ENCODE measurements at regions not wholly inside any gene's neighbourhood (a gene's known extent, or its start where the extent isn't known, plus 50 kb on each side); places are given as distances from the start of the nearest gene placed in this dataset.

DNA sequence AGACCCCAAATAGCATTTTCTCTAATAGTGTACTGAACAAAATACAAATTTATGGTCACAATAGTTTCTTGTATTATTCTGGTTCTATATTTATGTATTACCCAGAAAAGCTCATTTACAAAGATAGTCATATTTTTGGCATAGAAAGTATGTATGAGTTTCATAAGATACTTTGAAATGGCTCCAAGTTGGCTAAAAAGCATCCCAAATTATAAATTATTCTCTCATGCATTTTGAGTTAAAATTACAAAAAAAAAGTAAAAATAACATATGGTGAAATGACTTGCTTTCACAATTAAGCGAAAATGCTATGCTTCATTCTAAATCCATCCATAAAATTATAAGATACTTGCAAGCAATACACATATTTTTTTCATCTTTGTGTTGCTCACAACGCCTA lies 530.7 kb downstream of the ZNF804A start:
- no peak for DNase-seq
- H3K27me3 Mint-ChIP-seq (ENCODE audit: low read depth), result no peaks in the 10 kb centered on the region
- no peak for ATAC-seq
- no peaks in the 10 kb centered on the region for H3K4me1 Mint-ChIP-seq (ENCODE audit: low read depth)
- H3K9me3 Mint-ChIP-seq, result no peaks in the 10 kb centered on the region
- no peaks in the 10 kb centered on the region for H3K36me3 Mint-ChIP-seq (ENCODE audit: insufficient read depth)
- no peak overlapping the region for H3K4me3 Mint-ChIP-seq

GRCh38 chr2:185130685-185131084 lies 532.4 kb downstream of the ZNF804A start:
- DNase-seq (no peak), ATAC-seq (no peak)
- H3K4me3 Mint-ChIP-seq, result no peak overlapping the region
- H3K9me3 Mint-ChIP-seq, result peaks cover 4% of the 10 kb centered on the region
- no peaks in the 10 kb centered on the region for H3K36me3 Mint-ChIP-seq (ENCODE audit: insufficient read depth)
- no peaks in the 10 kb centered on the region for H3K27me3 Mint-ChIP-seq (ENCODE audit: low read depth)
- no peaks in the 10 kb centered on the region for H3K4me1 Mint-ChIP-seq (ENCODE audit: low read depth)

GRCh38 chr2:185132501-185133041 lies 534.2 kb downstream of the ZNF804A start:
- H3K27me3 Mint-ChIP-seq (ENCODE audit: low read depth), result no peaks in the 10 kb centered on the region

DNA sequence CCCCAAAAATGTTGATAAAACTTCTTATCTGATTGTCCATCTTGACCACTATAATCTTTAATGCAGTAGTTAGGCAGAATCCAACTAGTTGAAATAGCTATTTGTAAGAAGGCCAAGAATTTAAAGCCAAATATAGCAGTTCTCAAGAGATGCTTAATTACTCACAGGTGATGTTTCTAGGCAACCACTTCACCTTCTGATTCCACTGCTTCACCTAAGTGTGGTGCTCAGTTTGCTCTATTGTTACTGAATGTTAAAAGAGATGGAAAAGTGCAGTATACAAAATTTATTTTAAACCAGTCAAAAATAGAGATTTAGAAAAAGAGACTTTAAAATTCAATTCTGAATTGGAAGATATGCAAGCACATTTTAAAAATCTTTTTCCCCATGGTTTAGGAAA lies 539.4 kb downstream of the ZNF804A start:
- no peaks in the 10 kb centered on the region for H3K27me3 Mint-ChIP-seq (ENCODE audit: low read depth)
- H3K9me3 Mint-ChIP-seq, result peaks cover 9% of the 10 kb centered on the region
- no peaks in the 10 kb centered on the region for H3K36me3 Mint-ChIP-seq (ENCODE audit: insufficient read depth)
- H3K4me3 Mint-ChIP-seq, result no peak overlapping the region
- H3K4me1 Mint-ChIP-seq (ENCODE audit: low read depth), result no peaks in the 10 kb centered on the region
- DNase-seq (no peak), ATAC-seq (no peak)

More at GRCh38 chr2:185132501-185133041, 534.2 kb downstream of the ZNF804A start:
- DNase-seq (no peak), ATAC-seq (no peak)
- Mint-ChIP-seq H3K4me3 (no peak overlapping the region), H3K36me3 (ENCODE audit: insufficient read depth) (no peaks in the 10 kb centered on the region), H3K9me3 (peaks cover 4% of the 10 kb centered on the region), H3K4me1 (ENCODE audit: low read depth) (no peaks in the 10 kb centered on the region)

DNA sequence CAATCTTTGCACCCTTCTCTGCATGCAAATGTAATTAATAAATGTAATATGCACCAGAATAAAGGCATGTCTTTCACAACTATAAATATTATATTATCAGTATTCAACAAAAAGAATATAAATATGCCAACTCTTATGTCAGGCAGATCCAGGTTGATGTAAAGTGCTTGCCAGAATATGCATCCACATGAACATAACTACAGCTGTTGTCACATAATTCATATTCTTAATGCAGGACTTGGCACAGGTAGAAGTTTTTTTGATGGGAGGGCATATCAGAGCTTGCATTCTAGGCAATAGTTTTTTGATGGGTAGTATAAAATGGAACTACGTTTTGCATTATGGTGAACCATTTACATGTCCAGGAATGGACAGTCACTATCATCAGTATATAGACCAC lies 544.3 kb downstream of the ZNF804A start:
- DNase-seq (no peak), ATAC-seq (no peak)
- no peaks in the 10 kb centered on the region for H3K27me3 Mint-ChIP-seq (ENCODE audit: low read depth)
- H3K36me3 Mint-ChIP-seq (ENCODE audit: insufficient read depth), result no peaks in the 10 kb centered on the region
- no peaks in the 10 kb centered on the region for H3K4me1 Mint-ChIP-seq (ENCODE audit: low read depth)
- no peak overlapping the region for H3K4me3 Mint-ChIP-seq
- peaks cover 5% of the 10 kb centered on the region for H3K9me3 Mint-ChIP-seq

GRCh38 chr2:185144159-185144919 lies 546.0 kb downstream of the ZNF804A start:
- H3K4me3 Mint-ChIP-seq, result no peak overlapping the region
- no peaks in the 10 kb centered on the region for H3K4me1 Mint-ChIP-seq (ENCODE audit: low read depth)
- peaks cover 5% of the 10 kb centered on the region for H3K9me3 Mint-ChIP-seq
- no peaks in the 10 kb centered on the region for H3K36me3 Mint-ChIP-seq (ENCODE audit: insufficient read depth)
- no peak for DNase-seq
- no peak for ATAC-seq
- no peaks in the 10 kb centered on the region for H3K27me3 Mint-ChIP-seq (ENCODE audit: low read depth)

- H3K27me3 Mint-ChIP-seq (ENCODE audit: low read depth), result no peaks in the 10 kb centered on the region
- peaks cover 3% of the 10 kb centered on the region for H3K9me3 Mint-ChIP-seq
- H3K4me3 Mint-ChIP-seq, result no peak overlapping the region
- ATAC-seq (no peak), DNase-seq (no peak)
- H3K36me3 Mint-ChIP-seq (ENCODE audit: insufficient read depth), result no peaks in the 10 kb centered on the region
- H3K4me1 Mint-ChIP-seq (ENCODE audit: low read depth), result no peaks in the 10 kb centered on the region
Observed at GRCh38 chr2:185145316-185146121, 547.2 kb downstream of the ZNF804A start.

DNA sequence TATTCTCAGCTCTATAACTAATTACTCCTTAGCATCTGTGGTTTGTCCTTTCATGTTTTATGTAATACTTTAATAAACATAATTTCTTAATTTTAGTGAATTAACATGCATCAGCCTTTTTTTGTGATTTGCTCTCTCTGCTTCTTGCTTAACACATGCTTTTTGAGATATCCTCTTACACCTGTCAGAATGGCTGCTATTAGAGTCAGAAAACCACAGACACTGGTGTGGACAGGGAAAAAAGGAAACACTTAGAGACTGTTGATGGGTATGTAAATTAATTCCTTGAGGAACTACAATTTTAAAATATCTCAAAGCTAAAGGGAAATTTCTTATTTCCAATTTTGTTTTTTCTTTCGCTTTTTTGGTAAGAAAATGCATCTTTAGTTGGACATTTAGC lies 549.0 kb downstream of the ZNF804A start:
- H3K4me1 Mint-ChIP-seq (ENCODE audit: low read depth), result no peaks in the 10 kb centered on the region
- no peak overlapping the region for H3K4me3 Mint-ChIP-seq
- no peaks in the 10 kb centered on the region for H3K36me3 Mint-ChIP-seq (ENCODE audit: insufficient read depth)
- ATAC-seq (no peak), DNase-seq (no peak)
- H3K27me3 Mint-ChIP-seq (ENCODE audit: low read depth), result no peaks in the 10 kb centered on the region
- no peaks in the 10 kb centered on the region for H3K9me3 Mint-ChIP-seq

GRCh38 chr2:185152186-185152585 lies 553.9 kb downstream of the ZNF804A start:
- no peaks in the 10 kb centered on the region for H3K27me3 Mint-ChIP-seq (ENCODE audit: low read depth)
- H3K4me3 Mint-ChIP-seq, result no peak overlapping the region
- ATAC-seq (no peak), DNase-seq (no peak)
- no peaks in the 10 kb centered on the region for H3K4me1 Mint-ChIP-seq (ENCODE audit: low read depth)
- no peaks in the 10 kb centered on the region for H3K9me3 Mint-ChIP-seq
- no peaks in the 10 kb centered on the region for H3K36me3 Mint-ChIP-seq (ENCODE audit: insufficient read depth)

DNA sequence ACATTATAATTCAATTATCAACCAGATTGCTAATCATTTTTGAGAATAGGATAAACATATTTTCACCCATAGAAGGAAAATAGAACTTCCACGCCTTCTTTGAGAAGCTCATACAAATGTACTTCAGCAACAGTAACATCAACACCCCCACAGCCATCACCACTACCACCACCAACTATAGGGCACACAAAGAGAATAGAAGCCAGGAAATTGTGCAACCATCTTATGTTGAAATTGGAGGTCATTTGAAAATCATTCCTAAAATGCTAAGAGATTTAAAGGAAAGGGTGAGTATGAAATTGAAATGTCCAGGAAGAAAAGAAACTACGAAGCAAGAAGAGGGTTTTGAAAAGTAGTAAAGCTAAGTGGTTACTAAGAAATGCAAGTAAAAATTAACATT lies 563.4 kb downstream of the ZNF804A start:
- ATAC-seq (no peak), DNase-seq (no peak)
- Mint-ChIP-seq H3K36me3 (ENCODE audit: insufficient read depth) (no peaks in the 10 kb centered on the region), H3K4me1 (ENCODE audit: low read depth) (no peaks in the 10 kb centered on the region), H3K27me3 (ENCODE audit: low read depth) (no peaks in the 10 kb centered on the region), H3K4me3 (no peak overlapping the region), H3K9me3 (no peaks in the 10 kb centered on the region)

DNA sequence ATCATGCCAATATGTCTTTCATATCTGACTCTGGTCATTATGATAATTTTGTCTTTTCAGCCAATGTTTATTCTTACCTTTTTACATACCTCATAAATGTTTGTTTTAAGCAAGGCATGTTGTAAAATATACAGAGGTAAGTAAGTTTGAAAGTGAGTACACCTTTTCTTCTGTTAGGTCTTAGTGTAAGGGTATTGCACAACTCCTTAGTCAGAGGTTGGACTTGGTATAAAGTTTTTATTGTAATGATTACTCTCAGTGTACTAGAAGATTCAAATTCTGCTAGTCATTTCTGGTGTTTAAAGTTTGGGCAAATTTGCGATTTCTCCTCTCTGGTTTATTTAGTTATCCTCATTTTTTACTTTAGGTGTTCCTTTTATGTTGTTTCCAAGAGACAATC lies 564.3 kb upstream of the FSIP2 start:
- Mint-ChIP-seq H3K4me3 (no peak overlapping the region), H3K4me1 (ENCODE audit: low read depth) (no peaks in the 10 kb centered on the region), H3K36me3 (ENCODE audit: insufficient read depth) (no peaks in the 10 kb centered on the region), H3K9me3 (peaks cover 4% of the 10 kb centered on the region), H3K27me3 (ENCODE audit: low read depth) (no peaks in the 10 kb centered on the region)
- no peak for ATAC-seq
- DNase-seq, result no peak

- Mint-ChIP-seq H3K36me3 (ENCODE audit: insufficient read depth) (no peaks in the 10 kb centered on the region), H3K4me1 (ENCODE audit: low read depth) (no peaks in the 10 kb centered on the region), H3K9me3 (peaks cover 9% of the 10 kb centered on the region), H3K27me3 (ENCODE audit: low read depth) (no peaks in the 10 kb centered on the region), H3K4me3 (no peak overlapping the region)
- DNase-seq (no peak), ATAC-seq (no peak)
Observed at GRCh38 chr2:185179743-185180142, 558.9 kb upstream of the FSIP2 start.

DNA sequence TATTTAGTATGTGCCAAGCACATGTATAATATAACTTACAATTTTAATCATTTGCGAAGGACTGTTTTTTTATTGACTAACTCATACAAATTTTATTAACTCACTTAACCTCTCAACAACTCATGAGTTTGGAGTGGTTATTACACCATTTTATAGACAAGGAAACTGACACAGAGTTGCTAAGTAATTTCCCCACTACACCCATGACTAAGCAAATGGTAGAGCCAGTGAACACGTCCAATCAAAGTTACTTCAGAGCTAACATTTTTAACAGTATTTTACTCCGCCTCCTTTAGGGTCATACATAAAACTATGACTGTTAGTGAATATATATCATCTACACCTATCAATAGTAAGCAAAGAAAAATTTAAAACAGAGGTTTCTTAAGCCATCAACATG lies 556.7 kb upstream of the FSIP2 start:
- H3K36me3 Mint-ChIP-seq (ENCODE audit: insufficient read depth), result no peaks in the 10 kb centered on the region
- no peak for ATAC-seq
- H3K4me3 Mint-ChIP-seq, result no peak overlapping the region
- peaks cover 9% of the 10 kb centered on the region for H3K9me3 Mint-ChIP-seq
- no peaks in the 10 kb centered on the region for H3K27me3 Mint-ChIP-seq (ENCODE audit: low read depth)
- no peaks in the 10 kb centered on the region for H3K4me1 Mint-ChIP-seq (ENCODE audit: low read depth)
- no peak for DNase-seq

GRCh38 chr2:185185044-185185443 lies 553.6 kb upstream of the FSIP2 start:
- H3K4me1 Mint-ChIP-seq (ENCODE audit: low read depth), result no peaks in the 10 kb centered on the region
- no peaks in the 10 kb centered on the region for H3K27me3 Mint-ChIP-seq (ENCODE audit: low read depth)
- H3K4me3 Mint-ChIP-seq, result no peak overlapping the region
- peaks cover 9% of the 10 kb centered on the region for H3K9me3 Mint-ChIP-seq
- ATAC-seq, result no peak
- DNase-seq, result no peak
- H3K36me3 Mint-ChIP-seq (ENCODE audit: insufficient read depth), result no peaks in the 10 kb centered on the region

GRCh38 chr2:185187421-185187820 lies 551.2 kb upstream of the FSIP2 start:
- Mint-ChIP-seq H3K9me3 (peaks cover 4% of the 10 kb centered on the region), H3K36me3 (ENCODE audit: insufficient read depth) (no peaks in the 10 kb centered on the region), H3K27me3 (ENCODE audit: low read depth) (no peaks in the 10 kb centered on the region), H3K4me1 (ENCODE audit: low read depth) (no peaks in the 10 kb centered on the region), H3K4me3 (no peak overlapping the region)
- DNase-seq, result no peak
- ATAC-seq, result no peak

All from activated T-cell treated with anti-CD3 and anti-CD28 coated beads, Interleukin-2, amount 50 U/mL, for 4 hours (primary cell).